ENCODE measurements at regions not wholly inside any gene's neighbourhood (a gene's known extent, or its start where the extent isn't known, plus 50 kb on each side); places are given as distances from the start of the nearest gene placed in this dataset.

GRCh38 chr1:106968644-106969043 is 87.8 kb upstream of the PRMT6 start:
- ChIA-PET POLR2A (no interaction called here), CTCF (no interaction called here)
- intact Hi-C loops (cut with micrococcal nuclease) = no loop called here
- DNase-seq = no peak
- H3K4me1 Mint-ChIP-seq = no peaks in the 10 kb centered on the region
- TF ChIP-seq CTCF (IDR thresholded peaks at IDR 0.05) = no peak
- no peaks in the 10 kb centered on the region for H3K36me3 Mint-ChIP-seq (ENCODE audit: low read depth)
- H3K4me3 Mint-ChIP-seq = no peak overlapping the region
- no peaks in the 10 kb centered on the region for H3K9me3 Mint-ChIP-seq
- no peak for ATAC-seq (ENCODE audit: low read depth)
- H3K27ac Mint-ChIP-seq = no peak overlapping the region
- H3K27me3 Mint-ChIP-seq = peaks cover 2% of the 10 kb centered on the region

GRCh38 chr1:106969731-106970130 is 86.7 kb upstream of the PRMT6 start:
- ChIA-PET CTCF (no interaction called here), POLR2A (no interaction called here)
- no peak for TF ChIP-seq CTCF (IDR thresholded peaks at IDR 0.05)
- Mint-ChIP-seq H3K36me3 (ENCODE audit: low read depth) (no peaks in the 10 kb centered on the region), H3K27ac (no peak overlapping the region), H3K4me3 (no peak overlapping the region), H3K4me1 (no peaks in the 10 kb centered on the region), H3K9me3 (no peaks in the 10 kb centered on the region), H3K27me3 (no peaks in the 10 kb centered on the region)
- intact Hi-C loops (cut with micrococcal nuclease) = no loop called here
- no peak for ATAC-seq (ENCODE audit: low read depth)
- DNase-seq = no peak

- Mint-ChIP-seq H3K27me3 (no peaks in the 10 kb centered on the region), H3K4me1 (no peaks in the 10 kb centered on the region), H3K4me3 (no peak overlapping the region), H3K9me3 (no peaks in the 10 kb centered on the region), H3K36me3 (ENCODE audit: low read depth) (no peaks in the 10 kb centered on the region), H3K27ac (no peak overlapping the region)
- CTCF ChIA-PET = no interaction called here
- no peak for ATAC-seq (ENCODE audit: low read depth)
- intact Hi-C loops (cut with micrococcal nuclease) = no loop called here
- POLR2A ChIA-PET = no interaction called here
- DNase-seq = no peak
- TF ChIP-seq CTCF (IDR thresholded peaks at IDR 0.05) = no peak
Measured at GRCh38 chr1:106972074-106972473, 84.4 kb upstream of the PRMT6 start.

GRCh38 chr1:106975944-106976343 is 80.5 kb upstream of the PRMT6 start:
- no peak overlapping the region for H3K4me3 Mint-ChIP-seq
- H3K27ac Mint-ChIP-seq = no peak overlapping the region
- no peaks in the 10 kb centered on the region for H3K27me3 Mint-ChIP-seq
- intact Hi-C loops (cut with micrococcal nuclease) = no loop called here
- no peak for ATAC-seq (ENCODE audit: low read depth)
- no peak for TF ChIP-seq CTCF (IDR thresholded peaks at IDR 0.05)
- no peaks in the 10 kb centered on the region for H3K9me3 Mint-ChIP-seq
- POLR2A ChIA-PET = no interaction called here
- no peaks in the 10 kb centered on the region for H3K36me3 Mint-ChIP-seq (ENCODE audit: low read depth)
- H3K4me1 Mint-ChIP-seq = no peaks in the 10 kb centered on the region
- CTCF ChIA-PET = interaction anchor here (0.9 kb wide), 1 partner anchor 48 kb away, joined by 3 read pairs; no protein-coding TSS in a partner anchor
- DNase-seq = no peak

- no peak overlapping the region for H3K27ac Mint-ChIP-seq
- H3K9me3 Mint-ChIP-seq = no peaks in the 10 kb centered on the region
- no peaks in the 10 kb centered on the region for H3K4me1 Mint-ChIP-seq
- H3K36me3 Mint-ChIP-seq (ENCODE audit: low read depth) = no peaks in the 10 kb centered on the region
- no peak for TF ChIP-seq CTCF (IDR thresholded peaks at IDR 0.05)
- DNase-seq = no peak
- CTCF ChIA-PET = no interaction called here
- no peak for ATAC-seq (ENCODE audit: low read depth)
- intact Hi-C loops (cut with micrococcal nuclease) = no loop called here
- H3K27me3 Mint-ChIP-seq = no peaks in the 10 kb centered on the region
- no peak overlapping the region for H3K4me3 Mint-ChIP-seq
- POLR2A ChIA-PET = no interaction called here
Measured at GRCh38 chr1:106978477-106979322, 77.8 kb upstream of the PRMT6 start.

Measured in activated B cell treated with CpG ODN at 0.5 μM for 24 hours (primary cell).